Subcutaneous abdominal adipose tissue (tissue), 5 donors: ENCODE measurements at regions not wholly inside any gene's neighbourhood (a gene's known extent, or its start where the extent isn't known, plus 50 kb on each side); places are given as distances from the start of the nearest gene placed in this dataset.

Experiments
- H3K27ac ChIP-seq: one replicate; pipeline ENCODE4 v1.7.0; 2013; ENCODE audit warnings: low read depth, mild to moderate bottlenecking, inconsistent platforms, low read length, moderate library complexity
- H3K27me3 ChIP-seq, 5 donors: one replicate each; pipeline ENCODE4 v1.7.0; 2013; ENCODE audit warnings: low read length in 5 of 5, inconsistent platforms in 1 of 5; ENCODE audit not compliant: control insufficient read depth in 5 of 5, insufficient read depth in 4 of 5
- H3K36me3 ChIP-seq, 5 donors: one replicate each; pipeline ENCODE4 v1.7.0; 2013; ENCODE audit warnings: low read length in 5 of 5; ENCODE audit not compliant: control insufficient read depth in 5 of 5, insufficient read depth in 5 of 5
- H3K4me1 ChIP-seq, 5 donors: one replicate each; pipeline ENCODE4 v1.7.0; 2013; ENCODE audit warnings: low read length in 5 of 5, mild to moderate bottlenecking in 3 of 5, moderate library complexity in 1 of 5; ENCODE audit not compliant: control insufficient read depth in 5 of 5, insufficient read depth in 5 of 5
- H3K4me3 ChIP-seq, 5 donors: one replicate each; pipeline ENCODE4 v1.7.0; 2013; ENCODE audit warnings: low read length in 5 of 5, low read depth in 1 of 5
- H3K9ac ChIP-seq, 5 donors: one replicate each; pipeline ENCODE4 v1.7.0; 2013; ENCODE audit warnings: low read length in 5 of 5, mild to moderate bottlenecking in 4 of 5, moderate library complexity in 3 of 5
- H3K9me3 ChIP-seq, 5 donors: one replicate each; pipeline ENCODE4 v1.7.0; 2013; ENCODE audit warnings: low read length in 5 of 5; ENCODE audit not compliant: control insufficient read depth in 5 of 5
- donor health status: healthy.
- donor health status: healthy.
- donor health status: healthy.
- donor health status: healthy.
- donor health status: healthy.

GRCh38 chr13:72198967-72199560 is 332.1 kb upstream of the DACH1 start:
- no peak overlapping the region for H3K9ac ChIP-seq
- no peak overlapping the region for H3K27ac ChIP-seq
- no peaks in the 10 kb centered on the region for H3K27me3 ChIP-seq
- no peak overlapping the region for H3K4me3 ChIP-seq
- no peaks in the 10 kb centered on the region for H3K9me3 ChIP-seq
- H3K4me1 ChIP-seq: peaks cover 0 to 9% (median 0%) of the 10 kb centered on the region in 5 donors
- H3K36me3 ChIP-seq: no peaks in the 10 kb centered on the region

GRCh38 chr13:72198042-72198441 is 331.0 kb upstream of the DACH1 start:
- H3K36me3 ChIP-seq: no peaks in the 10 kb centered on the region
- H3K9me3 ChIP-seq: no peaks in the 10 kb centered on the region
- H3K9ac ChIP-seq: no peak overlapping the region
- no peak overlapping the region for H3K27ac ChIP-seq
- H3K4me1 ChIP-seq: peaks cover 0 to 11% (median 0%) of the 10 kb centered on the region in 5 donors
- H3K27me3 ChIP-seq: no peaks in the 10 kb centered on the region
- H3K4me3 ChIP-seq: no peak overlapping the region

GRCh38 chr13:72195044-72195704 is 328.2 kb upstream of the DACH1 start:
- Histone ChIP-seq H3K36me3 (no peaks in the 10 kb centered on the region), H3K4me1 (peaks cover 0 to 9% (median 0%) of the 10 kb centered on the region in 5 donors), H3K9me3 (no peaks in the 10 kb centered on the region), H3K9ac (no peak overlapping the region), H3K4me3 (no peak overlapping the region), H3K27ac (no peak overlapping the region), H3K27me3 (no peaks in the 10 kb centered on the region)

- H3K9ac ChIP-seq: no peak overlapping the region
- H3K9me3 ChIP-seq: no peaks in the 10 kb centered on the region
- H3K4me1 ChIP-seq: peaks cover 0 to 9% (median 0%) of the 10 kb centered on the region in 5 donors
- no peak overlapping the region for H3K27ac ChIP-seq
- no peaks in the 10 kb centered on the region for H3K36me3 ChIP-seq
- no peak overlapping the region for H3K4me3 ChIP-seq
- H3K27me3 ChIP-seq: no peaks in the 10 kb centered on the region
Observed at GRCh38 chr13:72194523-72194922, 327.5 kb upstream of the DACH1 start.

- H3K9ac ChIP-seq: no peak overlapping the region
- no peaks in the 10 kb centered on the region for H3K27me3 ChIP-seq
- H3K4me1 ChIP-seq: no peaks in the 10 kb centered on the region
- H3K4me3 ChIP-seq: no peak overlapping the region
- H3K9me3 ChIP-seq: peaks cover 0 to 2% (median 0%) of the 10 kb centered on the region in 5 donors
- no peaks in the 10 kb centered on the region for H3K36me3 ChIP-seq
- no peak overlapping the region for H3K27ac ChIP-seq
Observed at GRCh38 chr13:72186730-72187422, 319.9 kb upstream of the DACH1 start.

GRCh38 chr13:72185776-72186175 is 318.8 kb upstream of the DACH1 start:
- Histone ChIP-seq H3K9ac (no peak overlapping the region), H3K4me1 (no peaks in the 10 kb centered on the region), H3K27me3 (no peaks in the 10 kb centered on the region), H3K4me3 (no peak overlapping the region), H3K36me3 (no peaks in the 10 kb centered on the region), H3K9me3 (peaks cover 0 to 2% (median 0%) of the 10 kb centered on the region in 5 donors), H3K27ac (no peak overlapping the region)

- no peak overlapping the region for H3K27ac ChIP-seq
- H3K9me3 ChIP-seq: peaks cover 0 to 2% (median 0%) of the 10 kb centered on the region in 5 donors
- no peaks in the 10 kb centered on the region for H3K36me3 ChIP-seq
- no peaks in the 10 kb centered on the region for H3K27me3 ChIP-seq
- H3K4me3 ChIP-seq: no peak overlapping the region
- H3K9ac ChIP-seq: no peak overlapping the region
- no peaks in the 10 kb centered on the region for H3K4me1 ChIP-seq
Observed at GRCh38 chr13:72181661-72182060, 314.7 kb upstream of the DACH1 start.

- H3K9me3 ChIP-seq: peaks cover 0 to 2% (median 0%) of the 10 kb centered on the region in 5 donors
- H3K4me3 ChIP-seq: no peak overlapping the region
- no peak overlapping the region for H3K9ac ChIP-seq
- no peaks in the 10 kb centered on the region for H3K4me1 ChIP-seq
- H3K27me3 ChIP-seq: no peaks in the 10 kb centered on the region
- H3K36me3 ChIP-seq: no peaks in the 10 kb centered on the region
- H3K27ac ChIP-seq: no peak overlapping the region
Observed at GRCh38 chr13:72180253-72180952, 313.4 kb upstream of the DACH1 start.

- H3K4me3 ChIP-seq: no peak overlapping the region
- no peaks in the 10 kb centered on the region for H3K9me3 ChIP-seq
- H3K36me3 ChIP-seq: no peaks in the 10 kb centered on the region
- H3K4me1 ChIP-seq: no peaks in the 10 kb centered on the region
- H3K9ac ChIP-seq: no peak overlapping the region
- H3K27me3 ChIP-seq: no peaks in the 10 kb centered on the region
- no peak overlapping the region for H3K27ac ChIP-seq
Observed at GRCh38 chr13:72174549-72174948, 307.5 kb upstream of the DACH1 start.

GRCh38 chr13:72170571-72170970 is 303.6 kb upstream of the DACH1 start:
- no peaks in the 10 kb centered on the region for H3K27me3 ChIP-seq

More at GRCh38 chr13:72170571-72170970, 303.6 kb upstream of the DACH1 start:
- Histone ChIP-seq H3K4me1 (no peaks in the 10 kb centered on the region), H3K4me3 (no peak overlapping the region), H3K36me3 (no peaks in the 10 kb centered on the region), H3K27ac (no peak overlapping the region), H3K9ac (no peak overlapping the region), H3K9me3 (no peaks in the 10 kb centered on the region)
